Neural cell (in vitro differentiated cells): ENCODE measurements at regions not wholly inside any gene's neighbourhood (a gene's known extent, or its start where the extent isn't known, plus 50 kb on each side); places are given as distances from the start of the nearest gene placed in this dataset.

ENCODE experiments used
- EZH2 ChIP-seq: fragments of 200-600, 300-800 bp; shearing (Covaris generic), sonication (generic); IDR thresholded peaks from 2 replicates; pipeline ENCODE4 v1.6.1; 2014; ENCODE audit warnings: antibody characterized with exemption, low read length, borderline replicate concordance, mild to moderate bottlenecking; ENCODE audit not compliant: insufficient read depth, poor library complexity, severe bottlenecking
- RAD21 ChIP-seq: fragments of 450-650 bp; conservative IDR thresholded peaks from 2 replicates; pipeline ENCODE4 v1.6.1; 2014; ENCODE audit warnings: antibody characterized with exemption, mild to moderate bottlenecking, moderate library complexity
- TF ChIP-seq, protein P1 (sequence below): fragments of 450-650 bp; IDR thresholded peaks from 2 replicates; pipeline ENCODE4 v1.5.1; 2014; ENCODE audit warnings: antibody characterized with exemption, mild to moderate bottlenecking, moderate library complexity; ENCODE audit not compliant: poor library complexity, severe bottlenecking
- TF ChIP-seq, protein P2 (sequence below): IDR thresholded peaks from 2 replicates; pipeline ENCODE4 v1.6.1; 2012; ENCODE audit warnings: borderline replicate concordance

DNA sequence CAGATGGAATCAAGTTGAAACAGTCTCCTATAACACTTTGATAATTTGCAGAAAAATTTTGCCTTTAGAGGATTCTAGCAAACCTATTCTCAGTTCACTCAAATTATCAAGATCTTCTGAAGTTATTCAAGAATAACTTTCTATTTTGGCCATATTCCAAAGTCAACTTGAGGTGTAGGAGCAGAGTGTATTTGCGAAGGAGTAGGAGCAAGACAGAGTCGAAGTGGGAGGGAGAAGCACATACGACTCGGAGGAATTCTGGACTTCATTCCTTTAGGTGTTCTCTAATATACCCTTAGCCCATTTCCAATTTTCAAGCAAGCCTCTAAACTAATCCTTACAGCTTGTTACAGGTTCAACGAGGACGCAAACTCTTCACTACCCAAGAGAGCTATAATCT lies 252.9 kb downstream of the GPM6A start:
- TF ChIP-seq, protein P1, sequence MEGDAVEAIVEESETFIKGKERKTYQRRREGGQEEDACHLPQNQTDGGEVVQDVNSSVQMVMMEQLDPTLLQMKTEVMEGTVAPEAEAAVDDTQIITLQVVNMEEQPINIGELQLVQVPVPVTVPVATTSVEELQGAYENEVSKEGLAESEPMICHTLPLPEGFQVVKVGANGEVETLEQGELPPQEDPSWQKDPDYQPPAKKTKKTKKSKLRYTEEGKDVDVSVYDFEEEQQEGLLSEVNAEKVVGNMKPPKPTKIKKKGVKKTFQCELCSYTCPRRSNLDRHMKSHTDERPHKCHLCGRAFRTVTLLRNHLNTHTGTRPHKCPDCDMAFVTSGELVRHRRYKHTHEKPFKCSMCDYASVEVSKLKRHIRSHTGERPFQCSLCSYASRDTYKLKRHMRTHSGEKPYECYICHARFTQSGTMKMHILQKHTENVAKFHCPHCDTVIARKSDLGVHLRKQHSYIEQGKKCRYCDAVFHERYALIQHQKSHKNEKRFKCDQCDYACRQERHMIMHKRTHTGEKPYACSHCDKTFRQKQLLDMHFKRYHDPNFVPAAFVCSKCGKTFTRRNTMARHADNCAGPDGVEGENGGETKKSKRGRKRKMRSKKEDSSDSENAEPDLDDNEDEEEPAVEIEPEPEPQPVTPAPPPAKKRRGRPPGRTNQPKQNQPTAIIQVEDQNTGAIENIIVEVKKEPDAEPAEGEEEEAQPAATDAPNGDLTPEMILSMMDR, result no peak
- TF ChIP-seq, protein P2, sequence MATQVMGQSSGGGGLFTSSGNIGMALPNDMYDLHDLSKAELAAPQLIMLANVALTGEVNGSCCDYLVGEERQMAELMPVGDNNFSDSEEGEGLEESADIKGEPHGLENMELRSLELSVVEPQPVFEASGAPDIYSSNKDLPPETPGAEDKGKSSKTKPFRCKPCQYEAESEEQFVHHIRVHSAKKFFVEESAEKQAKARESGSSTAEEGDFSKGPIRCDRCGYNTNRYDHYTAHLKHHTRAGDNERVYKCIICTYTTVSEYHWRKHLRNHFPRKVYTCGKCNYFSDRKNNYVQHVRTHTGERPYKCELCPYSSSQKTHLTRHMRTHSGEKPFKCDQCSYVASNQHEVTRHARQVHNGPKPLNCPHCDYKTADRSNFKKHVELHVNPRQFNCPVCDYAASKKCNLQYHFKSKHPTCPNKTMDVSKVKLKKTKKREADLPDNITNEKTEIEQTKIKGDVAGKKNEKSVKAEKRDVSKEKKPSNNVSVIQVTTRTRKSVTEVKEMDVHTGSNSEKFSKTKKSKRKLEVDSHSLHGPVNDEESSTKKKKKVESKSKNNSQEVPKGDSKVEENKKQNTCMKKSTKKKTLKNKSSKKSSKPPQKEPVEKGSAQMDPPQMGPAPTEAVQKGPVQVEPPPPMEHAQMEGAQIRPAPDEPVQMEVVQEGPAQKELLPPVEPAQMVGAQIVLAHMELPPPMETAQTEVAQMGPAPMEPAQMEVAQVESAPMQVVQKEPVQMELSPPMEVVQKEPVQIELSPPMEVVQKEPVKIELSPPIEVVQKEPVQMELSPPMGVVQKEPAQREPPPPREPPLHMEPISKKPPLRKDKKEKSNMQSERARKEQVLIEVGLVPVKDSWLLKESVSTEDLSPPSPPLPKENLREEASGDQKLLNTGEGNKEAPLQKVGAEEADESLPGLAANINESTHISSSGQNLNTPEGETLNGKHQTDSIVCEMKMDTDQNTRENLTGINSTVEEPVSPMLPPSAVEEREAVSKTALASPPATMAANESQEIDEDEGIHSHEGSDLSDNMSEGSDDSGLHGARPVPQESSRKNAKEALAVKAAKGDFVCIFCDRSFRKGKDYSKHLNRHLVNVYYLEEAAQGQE, result no peak
- TF ChIP-seq RAD21, result no peak
- TF ChIP-seq EZH2, result no peak
